CD4-positive, alpha-beta T cell (primary cell): ENCODE measurements at regions not wholly inside any gene's neighbourhood (a gene's known extent, or its start where the extent isn't known, plus 50 kb on each side); places are given as distances from the start of the nearest gene placed in this dataset.
"Not testable (repeated sequence)": the region's sequence is repeated elsewhere in the genome, so short reads cannot be mapped to it uniquely, and the experiment has no call there.

Source experiments
- ATAC-seq: fragments of 200-7000 bp; cut with Tn5 transposase; one replicate; pipeline ENCODE4 v1.10.0; 2022; ENCODE audit warnings: mild to moderate bottlenecking; ENCODE audit not compliant: poor library complexity
- CTCF ChIA-PET: fragments of 350-600 bp; sonication (Branson Sonifier 250); formaldehyde crosslinking; loops from one replicate; lab custom pipeline; 2021; ENCODE audit warnings: antibody characterized with exemption, inconsistent platforms; lab: Charles Lee
- POLR2A ChIA-PET: fragments of 350-600 bp; sonication (Branson Sonifier 250); formaldehyde crosslinking; loops from one replicate; lab custom pipeline; 2021; ENCODE audit warnings: antibody characterized with exemption, inconsistent platforms; lab: Charles Lee
- DNase-seq, 14 experiments: peaks; one replicate each; pipeline ENCODE4 v3.0.0-alpha.2; 2013 to 2020; ENCODE audit warnings: mixed read lengths in 2 of 14
- H3K27ac ChIP-seq, 2 donors: one replicate each; pipeline versions ENCODE4 v1.5.1 to v1.7.0; 2013; ENCODE audit warnings: low read length in 2 of 2, low read depth in 1 of 2, mild to moderate bottlenecking in 1 of 2
- H3K27me3 ChIP-seq, 2 experiments: 1 replicate in 1 of 2; 2 replicates in 1 of 2; pipeline versions ENCODE4 v1.6.1 to v1.7.0; 2013; ENCODE audit warnings: low read length in 2 of 2, control low read depth in 1 of 2, mild to moderate bottlenecking in 1 of 2, moderate library complexity in 1 of 2; ENCODE audit not compliant: insufficient read depth in 2 of 2, control insufficient read depth in 1 of 2
- H3K36me3 ChIP-seq: one replicate; pipeline ENCODE4 v1.6.1; 2013; ENCODE audit warnings: low read length, control low read depth; ENCODE audit not compliant: insufficient read depth
- H3K4me1 ChIP-seq: one replicate; pipeline ENCODE4 v1.6.1; 2013; ENCODE audit warnings: low read length, control low read depth; ENCODE audit not compliant: insufficient read depth
- H3K4me3 ChIP-seq: one replicate; pipeline ENCODE4 v1.5.1; 2013; ENCODE audit warnings: mild to moderate bottlenecking, low read length, moderate library complexity
- H3K9me3 ChIP-seq, 2 experiments: 1 replicate in 1 of 2; 2 replicates in 1 of 2; pipeline versions ENCODE4 v1.6.1 to v1.7.0; 2013; ENCODE audit warnings: low read length in 2 of 2, mild to moderate bottlenecking in 2 of 2, control low read depth in 1 of 2, moderate library complexity in 1 of 2; ENCODE audit not compliant: control insufficient read depth in 1 of 2, insufficient read depth in 1 of 2
- H3K27ac Mint-ChIP-seq: one replicate; pipeline ENCODE4 v1.8.0; 2020; ENCODE audit warnings: mixed read lengths
- H3K27me3 Mint-ChIP-seq: one replicate; pipeline ENCODE4 v1.8.0; 2021; ENCODE audit warnings: mixed read lengths
- H3K36me3 Mint-ChIP-seq: one replicate; pipeline ENCODE4 v1.8.0; 2021; ENCODE audit warnings: low read depth, mixed read lengths
- H3K4me1 Mint-ChIP-seq: one replicate; pipeline ENCODE4 v1.8.0; 2021; ENCODE audit warnings: low read depth, mixed read lengths
- H3K4me3 Mint-ChIP-seq: one replicate; pipeline ENCODE4 v1.8.0; 2020; ENCODE audit warnings: mild to moderate bottlenecking, mixed read lengths
- H3K9me3 Mint-ChIP-seq: one replicate; pipeline ENCODE4 v1.8.0; 2020; ENCODE audit warnings: mixed read lengths
- intact Hi-C, 2 experiments: fragments of 100-400 bp; cut with DNase I in 1 of 2; cut with micrococcal nuclease in 1 of 2; formaldehyde crosslinking; loops; one replicate each; pipeline versions ENCODE4 v1.15.1 to v1.9.0; 2023 to 2025; cut with DNase I, micrococcal nuclease
- TF ChIP-seq, protein P1 (sequence below): fragments of 200-600 bp; IDR thresholded peaks from one replicate; pipeline ENCODE4 v1.8.0; 2022; ENCODE audit warnings: antibody characterized with exemption, mild to moderate bottlenecking

- DNase-seq = no peak
- peaks cover 11% of the 10 kb centered on the region for H3K27me3 Mint-ChIP-seq
- no peak for ATAC-seq
- H3K4me3 ChIP-seq = no peak overlapping the region
- H3K27ac ChIP-seq = no peak overlapping the region
- no peaks in the 10 kb centered on the region for H3K36me3 Mint-ChIP-seq
- intact Hi-C loops = no loop called here
- H3K4me3 Mint-ChIP-seq = no peak overlapping the region
- H3K36me3 ChIP-seq = no peaks in the 10 kb centered on the region
- no peak overlapping the region for H3K27ac Mint-ChIP-seq
- H3K4me1 ChIP-seq = no peaks in the 10 kb centered on the region
- H3K9me3 ChIP-seq = no peaks in the 10 kb centered on the region
- TF ChIP-seq, protein P1, sequence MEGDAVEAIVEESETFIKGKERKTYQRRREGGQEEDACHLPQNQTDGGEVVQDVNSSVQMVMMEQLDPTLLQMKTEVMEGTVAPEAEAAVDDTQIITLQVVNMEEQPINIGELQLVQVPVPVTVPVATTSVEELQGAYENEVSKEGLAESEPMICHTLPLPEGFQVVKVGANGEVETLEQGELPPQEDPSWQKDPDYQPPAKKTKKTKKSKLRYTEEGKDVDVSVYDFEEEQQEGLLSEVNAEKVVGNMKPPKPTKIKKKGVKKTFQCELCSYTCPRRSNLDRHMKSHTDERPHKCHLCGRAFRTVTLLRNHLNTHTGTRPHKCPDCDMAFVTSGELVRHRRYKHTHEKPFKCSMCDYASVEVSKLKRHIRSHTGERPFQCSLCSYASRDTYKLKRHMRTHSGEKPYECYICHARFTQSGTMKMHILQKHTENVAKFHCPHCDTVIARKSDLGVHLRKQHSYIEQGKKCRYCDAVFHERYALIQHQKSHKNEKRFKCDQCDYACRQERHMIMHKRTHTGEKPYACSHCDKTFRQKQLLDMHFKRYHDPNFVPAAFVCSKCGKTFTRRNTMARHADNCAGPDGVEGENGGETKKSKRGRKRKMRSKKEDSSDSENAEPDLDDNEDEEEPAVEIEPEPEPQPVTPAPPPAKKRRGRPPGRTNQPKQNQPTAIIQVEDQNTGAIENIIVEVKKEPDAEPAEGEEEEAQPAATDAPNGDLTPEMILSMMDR = no peak
- no peaks in the 10 kb centered on the region for H3K9me3 Mint-ChIP-seq
- no peaks in the 10 kb centered on the region for H3K27me3 ChIP-seq
- CTCF ChIA-PET = no interaction called here
- H3K4me1 Mint-ChIP-seq = no peaks in the 10 kb centered on the region
- POLR2A ChIA-PET = no interaction called here
These were observed 429.3 kb upstream of the SULF2 start for GRCh38 chr20:48214601-48215000.

- H3K27ac ChIP-seq, H3K27me3 Mint-ChIP-seq, H3K4me3 ChIP-seq, ATAC-seq, H3K27me3 ChIP-seq, H3K9me3 Mint-ChIP-seq, intact Hi-C loops, H3K4me1 Mint-ChIP-seq, CTCF ChIA-PET, H3K4me1 ChIP-seq, H3K36me3 Mint-ChIP-seq, DNase-seq, H3K9me3 ChIP-seq, POLR2A ChIA-PET, H3K4me3 Mint-ChIP-seq, H3K36me3 ChIP-seq, H3K27ac Mint-ChIP-seq: not testable (repeated sequence)
These were observed 428.4 kb upstream of the SULF2 start for GRCh38 chr20:48213635-48214034.

DNA sequence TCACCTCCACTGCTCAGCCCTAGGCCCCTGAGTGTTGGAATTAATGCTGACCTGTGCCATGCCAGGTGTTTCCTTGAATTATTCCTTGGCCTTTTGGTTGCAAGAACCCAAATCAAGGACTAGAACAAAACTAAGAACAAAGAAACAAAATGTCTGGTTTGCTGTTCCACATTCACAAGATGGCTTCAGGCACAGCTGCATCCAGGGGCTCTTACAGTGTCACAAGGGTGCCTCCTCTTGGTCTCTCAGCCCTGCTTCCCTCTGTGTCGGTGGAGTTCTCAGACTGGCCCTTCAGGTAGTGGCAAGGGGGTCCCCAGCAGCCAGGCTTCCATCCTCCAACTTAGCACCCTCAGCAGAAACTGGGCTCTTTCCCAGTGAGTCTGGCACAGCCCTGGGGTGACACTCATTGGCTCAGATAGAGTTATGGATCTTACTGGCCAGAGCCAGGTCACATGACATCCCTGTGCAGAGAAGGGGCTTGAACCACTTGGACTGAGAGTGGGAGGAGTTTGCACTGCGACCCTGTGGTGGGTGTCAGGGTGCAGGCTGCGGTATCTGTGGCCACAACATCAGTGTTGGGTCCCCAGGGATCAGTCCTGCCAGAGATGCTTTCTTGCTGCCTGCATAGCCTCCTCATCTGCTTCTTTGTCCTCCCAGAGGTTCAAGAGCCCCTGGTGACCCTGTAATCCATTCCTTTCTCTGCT is 427.7 kb upstream of the SULF2 start:
- no peak overlapping the region for H3K27ac Mint-ChIP-seq
- intact Hi-C loops = no loop called here
- POLR2A ChIA-PET = no interaction called here

More for the DNA sequence above, 427.7 kb upstream of the SULF2 start:
- Histone ChIP-seq H3K27ac (no peak overlapping the region), H3K36me3 (no peaks in the 10 kb centered on the region), H3K4me3 (no peak overlapping the region), H3K27me3 (no peaks in the 10 kb centered on the region), H3K4me1 (no peaks in the 10 kb centered on the region), H3K9me3 (peaks cover 0 to 3% of the 10 kb centered on the region in 2 experiments)
- Mint-ChIP-seq H3K27me3 (peaks cover 8% of the 10 kb centered on the region), H3K4me1 (no peaks in the 10 kb centered on the region), H3K4me3 (no peak overlapping the region), H3K9me3 (no peaks in the 10 kb centered on the region), H3K36me3 (no peaks in the 10 kb centered on the region)
- TF ChIP-seq, protein P1 = no peak
- no peak for ATAC-seq
- CTCF ChIA-PET = no interaction called here
- DNase-seq = no peak
